ENCODE measurements at regions not wholly inside any gene's neighbourhood (a gene's known extent, or its start where the extent isn't known, plus 50 kb on each side); places are given as distances from the start of the nearest gene placed in this dataset.
"Not testable (repeated sequence)": the region's sequence is repeated elsewhere in the genome, so short reads cannot be mapped to it uniquely, and the experiment has no call there.

- Mint-ChIP-seq H3K27ac (no peak overlapping the region), H3K27me3 (no peaks in the 10 kb centered on the region), H3K9me3 (ENCODE audit: low read depth) (peaks cover 7% of the 10 kb centered on the region), H3K4me3 (no peak overlapping the region), H3K36me3 (peaks cover 3% of the 10 kb centered on the region), H3K4me1 (ENCODE audit: low read depth) (no peaks in the 10 kb centered on the region)
Measured at GRCh38 chr6:9745966-9746365, 668.9 kb downstream of the TFAP2A start.

- H3K4me1 Mint-ChIP-seq (ENCODE audit: low read depth), result no peaks in the 10 kb centered on the region
- H3K4me3 Mint-ChIP-seq, result no peak overlapping the region
- H3K9me3 Mint-ChIP-seq (ENCODE audit: low read depth), result peaks cover 9% of the 10 kb centered on the region
- peaks cover 3% of the 10 kb centered on the region for H3K36me3 Mint-ChIP-seq
- H3K27me3 Mint-ChIP-seq, result no peaks in the 10 kb centered on the region
- H3K27ac Mint-ChIP-seq, result no peak overlapping the region
Measured at GRCh38 chr6:9745476-9745875, 669.4 kb downstream of the TFAP2A start.

- H3K4me1 Mint-ChIP-seq (ENCODE audit: low read depth), result no peaks in the 10 kb centered on the region
- H3K4me3 Mint-ChIP-seq, result no peak overlapping the region
- H3K9me3 Mint-ChIP-seq (ENCODE audit: low read depth), result peaks cover 10% of the 10 kb centered on the region
- no peak overlapping the region for H3K27ac Mint-ChIP-seq
- H3K27me3 Mint-ChIP-seq, result no peaks in the 10 kb centered on the region
- H3K36me3 Mint-ChIP-seq, result peaks cover 3% of the 10 kb centered on the region
Measured at GRCh38 chr6:9744119-9744518, 670.8 kb downstream of the TFAP2A start.

DNA sequence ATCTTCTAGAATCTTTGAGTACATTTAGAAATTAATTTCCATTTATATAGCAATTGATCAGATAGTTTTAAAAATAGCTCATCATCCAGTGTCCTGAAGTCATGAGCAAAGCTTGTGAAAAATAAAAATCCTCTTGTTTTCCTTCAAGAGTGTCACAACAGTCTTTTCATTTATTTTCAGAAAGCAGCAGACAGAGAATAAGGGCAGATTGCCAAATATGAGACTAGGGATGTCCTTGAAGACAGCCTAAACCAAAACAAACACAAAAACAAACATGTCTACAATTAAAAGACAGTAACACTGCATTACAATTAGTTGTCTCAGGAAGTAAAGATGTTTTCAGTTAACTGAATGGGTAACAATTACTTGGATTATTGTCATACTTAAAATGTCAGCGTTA is 682.8 kb downstream of the TFAP2A start:
- Mint-ChIP-seq H3K36me3 (no peaks in the 10 kb centered on the region), H3K27me3 (no peaks in the 10 kb centered on the region), H3K4me1 (ENCODE audit: low read depth) (no peaks in the 10 kb centered on the region), H3K9me3 (ENCODE audit: low read depth) (peaks cover 22% of the 10 kb centered on the region), H3K27ac (no peak overlapping the region), H3K4me3 (no peak overlapping the region)

GRCh38 chr6:9725776-9726175 is 689.1 kb downstream of the TFAP2A start:
- H3K36me3 Mint-ChIP-seq; H3K4me1 Mint-ChIP-seq (ENCODE audit: low read depth); H3K27me3 Mint-ChIP-seq; H3K4me3 Mint-ChIP-seq; H3K9me3 Mint-ChIP-seq (ENCODE audit: low read depth); H3K27ac Mint-ChIP-seq: not testable (repeated sequence)

DNA sequence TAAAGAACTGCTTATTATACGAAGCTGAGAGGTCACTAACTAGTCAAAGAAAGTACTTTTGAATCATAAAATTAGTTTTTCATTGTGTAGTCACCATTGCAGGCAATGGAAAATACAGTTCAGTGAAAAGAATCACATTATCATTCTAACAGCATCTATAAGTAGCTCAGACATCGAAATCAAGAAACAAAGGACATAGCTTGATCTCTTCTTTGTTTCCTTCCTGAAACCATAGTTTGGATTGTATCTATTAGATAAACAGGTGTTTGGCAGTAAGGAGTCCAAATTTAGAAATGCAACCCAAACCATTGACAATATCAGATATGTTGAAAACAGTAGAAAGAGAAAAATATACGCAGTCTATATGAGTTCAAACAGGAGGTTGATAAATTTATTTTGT is 697.3 kb downstream of the TFAP2A start:
- Mint-ChIP-seq H3K9me3 (ENCODE audit: low read depth) (peaks cover 3% of the 10 kb centered on the region), H3K4me1 (ENCODE audit: low read depth) (no peaks in the 10 kb centered on the region), H3K4me3 (no peak overlapping the region), H3K27ac (no peak overlapping the region), H3K36me3 (no peaks in the 10 kb centered on the region), H3K27me3 (no peaks in the 10 kb centered on the region)

- Mint-ChIP-seq H3K27ac (no peak overlapping the region), H3K27me3 (no peaks in the 10 kb centered on the region), H3K36me3 (no peaks in the 10 kb centered on the region), H3K4me1 (ENCODE audit: low read depth) (no peaks in the 10 kb centered on the region), H3K9me3 (ENCODE audit: low read depth) (peaks cover 8% of the 10 kb centered on the region), H3K4me3 (no peak overlapping the region)
Measured at GRCh38 chr6:9711365-9711764, 703.5 kb downstream of the TFAP2A start.

DNA sequence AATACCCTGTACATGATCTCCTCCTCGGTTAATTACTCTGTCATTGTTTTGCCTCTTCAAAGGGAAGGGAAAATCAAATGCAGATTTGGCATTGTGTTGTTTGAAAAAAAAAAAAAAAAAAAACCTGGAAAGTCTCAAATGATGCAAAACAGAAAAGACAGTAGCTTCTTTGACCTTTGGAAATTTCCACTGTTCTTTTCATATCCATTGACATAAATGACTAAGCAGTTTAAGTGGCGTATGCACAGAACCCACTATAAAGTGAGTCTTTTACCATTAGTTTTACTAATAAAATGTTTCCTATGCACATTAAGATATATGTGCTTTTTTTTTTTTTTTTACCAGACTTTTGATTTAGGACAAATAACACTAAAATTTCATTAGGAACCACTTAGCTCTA is 704.3 kb downstream of the TFAP2A start:
- Mint-ChIP-seq H3K27me3 (no peaks in the 10 kb centered on the region), H3K36me3 (no peaks in the 10 kb centered on the region), H3K27ac (no peak overlapping the region)

GRCh38 chr6:9708600-9708999 is 706.3 kb downstream of the TFAP2A start:
- Mint-ChIP-seq H3K27me3 (no peaks in the 10 kb centered on the region), H3K9me3 (ENCODE audit: low read depth) (peaks cover 5% of the 10 kb centered on the region), H3K36me3 (no peaks in the 10 kb centered on the region), H3K4me3 (no peak overlapping the region), H3K4me1 (ENCODE audit: low read depth) (no peaks in the 10 kb centered on the region), H3K27ac (no peak overlapping the region)

More for the DNA sequence above, 704.3 kb downstream of the TFAP2A start:
- Mint-ChIP-seq H3K9me3 (ENCODE audit: low read depth) (peaks cover 8% of the 10 kb centered on the region), H3K4me1 (ENCODE audit: low read depth) (no peaks in the 10 kb centered on the region), H3K4me3 (no peak overlapping the region)

- Mint-ChIP-seq H3K4me1 (ENCODE audit: low read depth) (no peaks in the 10 kb centered on the region), H3K27me3 (no peaks in the 10 kb centered on the region), H3K4me3 (no peak overlapping the region), H3K9me3 (ENCODE audit: low read depth) (peaks cover 5% of the 10 kb centered on the region), H3K27ac (no peak overlapping the region), H3K36me3 (no peaks in the 10 kb centered on the region)
Measured at GRCh38 chr6:9704989-9705388, 709.9 kb downstream of the TFAP2A start.

DNA sequence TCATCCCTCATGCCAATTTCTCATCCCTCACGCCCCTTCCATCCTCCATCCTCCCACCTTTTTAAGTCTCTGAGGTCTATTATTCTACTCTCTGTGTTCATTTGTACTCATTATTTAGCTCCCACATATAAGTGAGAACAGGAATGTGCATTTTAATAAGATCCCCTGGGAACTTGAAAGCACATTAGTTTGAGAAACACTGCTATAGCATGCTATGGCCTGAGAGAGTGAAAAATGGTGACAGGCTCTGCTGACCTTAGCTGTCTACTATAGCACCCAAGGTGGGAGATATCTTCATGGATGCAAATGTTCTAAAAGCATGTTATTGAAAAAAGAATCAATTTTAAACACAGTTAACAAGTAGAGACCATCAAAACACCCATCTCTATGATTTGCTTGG is 712.0 kb downstream of the TFAP2A start:
- H3K4me3 Mint-ChIP-seq, result no peak overlapping the region
- H3K4me1 Mint-ChIP-seq (ENCODE audit: low read depth), result no peaks in the 10 kb centered on the region
- H3K27ac Mint-ChIP-seq, result no peak overlapping the region
- no peaks in the 10 kb centered on the region for H3K27me3 Mint-ChIP-seq
- H3K36me3 Mint-ChIP-seq, result no peaks in the 10 kb centered on the region
- peaks cover 5% of the 10 kb centered on the region for H3K9me3 Mint-ChIP-seq (ENCODE audit: low read depth)

DNA sequence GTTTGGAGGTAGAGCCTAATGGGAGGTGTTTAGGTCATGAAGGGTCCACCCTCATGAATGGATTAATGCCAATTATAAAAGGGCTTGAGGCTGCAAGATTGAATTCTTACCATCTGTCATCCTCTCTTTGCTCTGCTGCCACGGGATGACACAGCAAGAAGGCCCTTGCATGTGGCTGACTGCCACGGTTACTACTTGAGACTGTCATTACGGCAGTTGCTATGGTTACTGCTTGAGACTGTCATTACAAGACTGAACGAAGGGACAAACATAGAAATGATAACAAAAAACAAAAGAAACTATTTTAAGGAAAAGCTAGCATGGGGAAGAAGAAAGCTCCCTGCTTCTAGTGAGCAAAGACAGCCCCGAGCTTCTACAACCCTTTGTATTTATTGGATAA is 715.0 kb downstream of the TFAP2A start:
- H3K4me3 Mint-ChIP-seq, result no peak overlapping the region
- no peaks in the 10 kb centered on the region for H3K4me1 Mint-ChIP-seq (ENCODE audit: low read depth)
- H3K9me3 Mint-ChIP-seq (ENCODE audit: low read depth), result no peaks in the 10 kb centered on the region
- H3K27me3 Mint-ChIP-seq, result no peaks in the 10 kb centered on the region
- no peak overlapping the region for H3K27ac Mint-ChIP-seq
- no peaks in the 10 kb centered on the region for H3K36me3 Mint-ChIP-seq

DNA sequence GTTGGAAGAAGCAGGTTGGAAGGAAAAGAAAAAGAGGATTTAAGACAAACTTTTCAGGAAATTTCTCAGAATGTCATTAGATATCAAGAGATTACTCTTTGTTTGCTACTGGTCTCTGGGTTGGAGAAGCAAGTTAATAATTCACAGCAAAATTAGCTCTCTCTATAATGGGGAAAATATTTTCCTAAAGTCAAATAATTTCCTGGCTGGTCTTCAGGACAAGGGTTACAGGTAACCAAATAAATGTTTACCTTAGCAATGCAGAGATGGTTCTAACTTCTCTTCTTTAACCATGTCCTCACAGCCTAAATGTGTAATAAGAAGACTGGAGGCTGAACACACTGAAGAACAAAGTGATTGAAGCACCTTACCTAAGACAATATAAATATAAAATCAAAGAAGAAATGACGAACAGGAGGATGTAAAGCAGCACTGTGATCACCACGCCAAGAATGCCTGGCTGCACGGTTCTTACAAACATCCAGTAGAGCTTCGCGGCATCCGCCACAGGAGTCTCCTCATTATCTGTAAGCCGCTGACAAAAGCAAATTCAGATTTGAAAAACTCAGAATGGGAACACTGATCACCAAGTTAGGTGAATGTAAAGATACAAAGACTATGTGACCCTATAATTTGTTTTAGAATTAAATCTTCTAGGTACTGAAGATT is 717.5 kb downstream of the TFAP2A start:
- H3K9me3 Mint-ChIP-seq (ENCODE audit: low read depth), result no peaks in the 10 kb centered on the region

DNA sequence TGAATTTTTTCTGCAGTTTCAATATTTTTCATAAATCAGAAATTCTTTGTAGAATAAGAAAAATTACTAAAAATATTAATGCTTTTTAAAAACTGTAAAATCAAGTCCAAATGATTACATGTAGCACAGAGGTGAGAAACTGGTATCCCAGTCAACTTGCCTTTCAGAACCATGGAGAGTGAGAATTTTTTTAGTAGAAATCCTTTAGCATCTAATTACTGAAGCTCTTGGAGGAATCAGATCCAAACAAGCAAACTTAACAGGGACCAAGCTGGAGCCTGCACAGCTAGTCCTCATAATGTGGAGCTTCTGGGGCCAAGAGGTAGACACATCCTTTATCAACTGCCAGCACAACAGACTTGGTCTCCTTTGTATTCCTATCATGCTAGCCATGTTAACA is 724.5 kb downstream of the TFAP2A start:
- Mint-ChIP-seq H3K9me3 (ENCODE audit: low read depth) (no peaks in the 10 kb centered on the region), H3K27ac (no peak overlapping the region), H3K4me3 (no peak overlapping the region)

More for the DNA sequence above, 717.5 kb downstream of the TFAP2A start:
- Mint-ChIP-seq H3K36me3 (no peaks in the 10 kb centered on the region), H3K27ac (no peak overlapping the region), H3K4me1 (ENCODE audit: low read depth) (no peaks in the 10 kb centered on the region), H3K4me3 (no peak overlapping the region), H3K27me3 (no peaks in the 10 kb centered on the region)

DNA sequence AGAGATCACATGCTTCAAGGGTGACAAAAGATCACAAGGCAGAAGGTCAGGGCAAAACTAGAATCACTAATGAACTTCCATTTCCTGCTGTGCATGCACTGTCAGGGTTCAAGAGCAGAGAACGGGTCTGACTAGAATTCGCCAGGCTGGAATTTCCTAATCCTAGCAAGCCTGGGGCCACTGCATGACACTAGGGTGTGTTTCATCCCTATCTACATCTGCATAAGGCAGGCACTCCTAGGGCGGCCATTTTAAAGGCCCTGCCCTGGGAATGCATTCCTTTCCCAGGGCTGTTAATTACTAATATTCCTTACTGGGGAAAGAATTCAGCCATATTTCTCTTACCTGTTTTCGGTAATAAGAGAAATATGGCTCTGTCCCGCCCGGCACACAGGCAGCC is 734.1 kb downstream of the TFAP2A start:
- not testable (repeated sequence) for H3K36me3 Mint-ChIP-seq; H3K9me3 Mint-ChIP-seq (ENCODE audit: low read depth); H3K27ac Mint-ChIP-seq; H3K27me3 Mint-ChIP-seq; H3K4me1 Mint-ChIP-seq (ENCODE audit: low read depth); H3K4me3 Mint-ChIP-seq

More for the DNA sequence above, 724.5 kb downstream of the TFAP2A start:
- H3K4me1 Mint-ChIP-seq (ENCODE audit: low read depth), result no peaks in the 10 kb centered on the region
- H3K36me3 Mint-ChIP-seq, result no peaks in the 10 kb centered on the region
- no peaks in the 10 kb centered on the region for H3K27me3 Mint-ChIP-seq

- H3K4me3 Mint-ChIP-seq, result no peak overlapping the region
- H3K4me1 Mint-ChIP-seq (ENCODE audit: low read depth), result no peaks in the 10 kb centered on the region
- H3K27ac Mint-ChIP-seq, result no peak overlapping the region
- no peaks in the 10 kb centered on the region for H3K27me3 Mint-ChIP-seq
- H3K9me3 Mint-ChIP-seq (ENCODE audit: low read depth), result peaks cover 7% of the 10 kb centered on the region
- H3K36me3 Mint-ChIP-seq, result no peaks in the 10 kb centered on the region
Measured at GRCh38 chr6:9675122-9675521, 739.8 kb downstream of the TFAP2A start.

All from activated naive CD8-positive, alpha-beta T cell (primary cell).